HL-60 (cell line): ENCODE measurements at regions not wholly inside any gene's neighbourhood (a gene's known extent, or its start where the extent isn't known, plus 50 kb on each side); places are given as distances from the start of the nearest gene placed in this dataset.

ENCODE experiments used
- GABPA ChIP-seq: IDR thresholded peaks from 2 replicates; pipeline ENCODE4 v1.6.1; 2012; ENCODE audit warnings: low read depth
- POLR2AphosphoS5 ChIP-seq: IDR thresholded peaks from 2 replicates; pipeline ENCODE4 v1.6.1; 2012; ENCODE audit warnings: low read depth
- SPI1 ChIP-seq: IDR thresholded peaks from 2 replicates; pipeline ENCODE4 v1.6.1; 2012; ENCODE audit warnings: low read depth, mild to moderate bottlenecking, borderline replicate concordance
- TF ChIP-seq, protein P1 (sequence below): IDR thresholded peaks from one replicate; pipeline ENCODE4 v1.5.1; 2011; ENCODE audit warnings: low read length, control low read depth, inconsistent platforms; ENCODE audit not compliant: insufficient read depth
- TF ChIP-seq, protein P2 (sequence below): IDR thresholded peaks from 2 replicates; pipeline ENCODE4 v1.6.1; 2012; ENCODE audit warnings: low read depth; ENCODE audit not compliant: insufficient replicate concordance

- TF ChIP-seq, protein P1, sequence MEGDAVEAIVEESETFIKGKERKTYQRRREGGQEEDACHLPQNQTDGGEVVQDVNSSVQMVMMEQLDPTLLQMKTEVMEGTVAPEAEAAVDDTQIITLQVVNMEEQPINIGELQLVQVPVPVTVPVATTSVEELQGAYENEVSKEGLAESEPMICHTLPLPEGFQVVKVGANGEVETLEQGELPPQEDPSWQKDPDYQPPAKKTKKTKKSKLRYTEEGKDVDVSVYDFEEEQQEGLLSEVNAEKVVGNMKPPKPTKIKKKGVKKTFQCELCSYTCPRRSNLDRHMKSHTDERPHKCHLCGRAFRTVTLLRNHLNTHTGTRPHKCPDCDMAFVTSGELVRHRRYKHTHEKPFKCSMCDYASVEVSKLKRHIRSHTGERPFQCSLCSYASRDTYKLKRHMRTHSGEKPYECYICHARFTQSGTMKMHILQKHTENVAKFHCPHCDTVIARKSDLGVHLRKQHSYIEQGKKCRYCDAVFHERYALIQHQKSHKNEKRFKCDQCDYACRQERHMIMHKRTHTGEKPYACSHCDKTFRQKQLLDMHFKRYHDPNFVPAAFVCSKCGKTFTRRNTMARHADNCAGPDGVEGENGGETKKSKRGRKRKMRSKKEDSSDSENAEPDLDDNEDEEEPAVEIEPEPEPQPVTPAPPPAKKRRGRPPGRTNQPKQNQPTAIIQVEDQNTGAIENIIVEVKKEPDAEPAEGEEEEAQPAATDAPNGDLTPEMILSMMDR: no peak
- TF ChIP-seq POLR2AphosphoS5: no peak
- TF ChIP-seq, protein P2, sequence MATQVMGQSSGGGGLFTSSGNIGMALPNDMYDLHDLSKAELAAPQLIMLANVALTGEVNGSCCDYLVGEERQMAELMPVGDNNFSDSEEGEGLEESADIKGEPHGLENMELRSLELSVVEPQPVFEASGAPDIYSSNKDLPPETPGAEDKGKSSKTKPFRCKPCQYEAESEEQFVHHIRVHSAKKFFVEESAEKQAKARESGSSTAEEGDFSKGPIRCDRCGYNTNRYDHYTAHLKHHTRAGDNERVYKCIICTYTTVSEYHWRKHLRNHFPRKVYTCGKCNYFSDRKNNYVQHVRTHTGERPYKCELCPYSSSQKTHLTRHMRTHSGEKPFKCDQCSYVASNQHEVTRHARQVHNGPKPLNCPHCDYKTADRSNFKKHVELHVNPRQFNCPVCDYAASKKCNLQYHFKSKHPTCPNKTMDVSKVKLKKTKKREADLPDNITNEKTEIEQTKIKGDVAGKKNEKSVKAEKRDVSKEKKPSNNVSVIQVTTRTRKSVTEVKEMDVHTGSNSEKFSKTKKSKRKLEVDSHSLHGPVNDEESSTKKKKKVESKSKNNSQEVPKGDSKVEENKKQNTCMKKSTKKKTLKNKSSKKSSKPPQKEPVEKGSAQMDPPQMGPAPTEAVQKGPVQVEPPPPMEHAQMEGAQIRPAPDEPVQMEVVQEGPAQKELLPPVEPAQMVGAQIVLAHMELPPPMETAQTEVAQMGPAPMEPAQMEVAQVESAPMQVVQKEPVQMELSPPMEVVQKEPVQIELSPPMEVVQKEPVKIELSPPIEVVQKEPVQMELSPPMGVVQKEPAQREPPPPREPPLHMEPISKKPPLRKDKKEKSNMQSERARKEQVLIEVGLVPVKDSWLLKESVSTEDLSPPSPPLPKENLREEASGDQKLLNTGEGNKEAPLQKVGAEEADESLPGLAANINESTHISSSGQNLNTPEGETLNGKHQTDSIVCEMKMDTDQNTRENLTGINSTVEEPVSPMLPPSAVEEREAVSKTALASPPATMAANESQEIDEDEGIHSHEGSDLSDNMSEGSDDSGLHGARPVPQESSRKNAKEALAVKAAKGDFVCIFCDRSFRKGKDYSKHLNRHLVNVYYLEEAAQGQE: no peak
- TF ChIP-seq GABPA: no peak
- TF ChIP-seq SPI1: no peak
Observed at GRCh38 chr12:90020436-90020835, 311.8 kb upstream of the ATP2B1 start.
